ENCODE measurements at regions not wholly inside any gene's neighbourhood (a gene's known extent, or its start where the extent isn't known, plus 50 kb on each side); places are given as distances from the start of the nearest gene placed in this dataset.

GRCh38 chr5:116838011-116838536 is 263.5 kb upstream of the SEMA6A start:
- no peaks in the 10 kb centered on the region for H3K36me3 ChIP-seq (ENCODE audit: low read depth)
- no peaks in the 10 kb centered on the region for H3F3A ChIP-seq (ENCODE audit: insufficient read depth, low read depth)
- no peak overlapping the region for H3K4me2 ChIP-seq
- no peaks in the 10 kb centered on the region for H3K4me1 ChIP-seq (replicated peaks; ENCODE audit: insufficient read depth)
- no peak for TF ChIP-seq CTCF (conservative IDR thresholded peaks at IDR 0.05)
- no peak for TF ChIP-seq EZH2 (IDR thresholded peaks at IDR 0.05; ENCODE audit: low read depth)
- no peak overlapping the region for H3K27ac ChIP-seq
- CTCF ChIA-PET = no interaction called here
- no peaks in the 10 kb centered on the region for H3K9me2 ChIP-seq (ENCODE audit: insufficient read depth)
- no peaks in the 10 kb centered on the region for H3K9me3 ChIP-seq (ENCODE audit: insufficient read depth, low read depth)
- H4K20me1 ChIP-seq (ENCODE audit: insufficient read depth) = no peaks in the 10 kb centered on the region
- H3K4me3 ChIP-seq = no peak overlapping the region
- H2AFZ ChIP-seq = no peak overlapping the region
- POLR2A ChIA-PET (ENCODE audit: unreplicated experiment) = no interaction called here
- no peaks in the 10 kb centered on the region for H3K79me2 ChIP-seq (ENCODE audit: low read depth)
- 0 out of 2 replicates have a peak, but pooled peaks cover 4% of the 10 kb centered on the region for H3K27me3 ChIP-seq (ENCODE audit: insufficient read depth, low read depth)
- intact Hi-C loops (cut with micrococcal nuclease; ENCODE audit: unreplicated experiment) = no loop called here
- no TSS peak for BruUV-seq (replicated peaks)
- no peak for DNase-seq

GRCh38 chr5:116834796-116835515 is 260.3 kb upstream of the SEMA6A start:
- TF ChIP-seq EZH2 (IDR thresholded peaks at IDR 0.05; ENCODE audit: low read depth) (no peak), CTCF (conservative IDR thresholded peaks at IDR 0.05) (no peak)
- no peaks in the 10 kb centered on the region for H3K4me1 ChIP-seq (replicated peaks; ENCODE audit: insufficient read depth)
- DNase-seq = no peak
- no peak overlapping the region for H2AFZ ChIP-seq
- H3K79me2 ChIP-seq (ENCODE audit: low read depth) = no peaks in the 10 kb centered on the region
- H3K9me3 ChIP-seq (ENCODE audit: insufficient read depth, low read depth) = no peaks in the 10 kb centered on the region
- peaks cover 6% of the 10 kb centered on the region; the same call in 1 of the 2 replicates for H3K27me3 ChIP-seq (ENCODE audit: insufficient read depth, low read depth)
- ChIA-PET POLR2A (ENCODE audit: unreplicated experiment) (no interaction called here), CTCF (no interaction called here)
- no peaks in the 10 kb centered on the region for H3K36me3 ChIP-seq (ENCODE audit: low read depth)
- no TSS peak for BruUV-seq (replicated peaks)
- H4K20me1 ChIP-seq (ENCODE audit: insufficient read depth) = no peaks in the 10 kb centered on the region
- H3K4me2 ChIP-seq = no peak overlapping the region
- intact Hi-C loops (cut with micrococcal nuclease; ENCODE audit: unreplicated experiment) = no loop called here
- no peak overlapping the region for H3K27ac ChIP-seq
- no peaks in the 10 kb centered on the region for H3K9me2 ChIP-seq (ENCODE audit: insufficient read depth)
- H3F3A ChIP-seq (ENCODE audit: insufficient read depth, low read depth) = no peaks in the 10 kb centered on the region
- no peak overlapping the region for H3K4me3 ChIP-seq

GRCh38 chr5:116830079-116830478 is 255.5 kb upstream of the SEMA6A start:
- CTCF ChIA-PET = no interaction called here

More at GRCh38 chr5:116830079-116830478, 255.5 kb upstream of the SEMA6A start:
- TF ChIP-seq EZH2 (IDR thresholded peaks at IDR 0.05; ENCODE audit: low read depth) (no peak), CTCF (conservative IDR thresholded peaks at IDR 0.05) (no peak)
- no peak overlapping the region for H3K27ac ChIP-seq
- no peak overlapping the region for H2AFZ ChIP-seq
- POLR2A ChIA-PET (ENCODE audit: unreplicated experiment) = no interaction called here
- no peak overlapping the region for H3K4me3 ChIP-seq
- H3K9me3 ChIP-seq (ENCODE audit: insufficient read depth, low read depth) = no peaks in the 10 kb centered on the region
- intact Hi-C loops (cut with micrococcal nuclease; ENCODE audit: unreplicated experiment) = no loop called here
- no peak overlapping the region for H3K4me2 ChIP-seq
- no peak for DNase-seq
- no peaks in the 10 kb centered on the region for H3K9me2 ChIP-seq (ENCODE audit: insufficient read depth)
- H3K79me2 ChIP-seq (ENCODE audit: low read depth) = no peaks in the 10 kb centered on the region
- H4K20me1 ChIP-seq (ENCODE audit: insufficient read depth) = no peaks in the 10 kb centered on the region
- peaks cover 10% of the 10 kb centered on the region; the same call in 1 of the 2 replicates for H3K27me3 ChIP-seq (ENCODE audit: insufficient read depth, low read depth)
- no peaks in the 10 kb centered on the region for H3K4me1 ChIP-seq (replicated peaks; ENCODE audit: insufficient read depth)
- no peaks in the 10 kb centered on the region for H3F3A ChIP-seq (ENCODE audit: insufficient read depth, low read depth)
- no TSS peak for BruUV-seq (replicated peaks)
- no peaks in the 10 kb centered on the region for H3K36me3 ChIP-seq (ENCODE audit: low read depth)
